ENCODE measurements at regions not wholly inside any gene's neighbourhood (a gene's known extent, or its start where the extent isn't known, plus 50 kb on each side); places are given as distances from the start of the nearest gene placed in this dataset.

- H3K9me3 ChIP-seq (ENCODE audit: control insufficient read depth, insufficient read depth, low read depth, low read length): no peaks in the 10 kb centered on the region
- no peaks in the 10 kb centered on the region for H3K36me3 ChIP-seq (ENCODE audit: control insufficient read depth, insufficient read depth, low read length)
- no peak overlapping the region for H3K27ac ChIP-seq (ENCODE audit: insufficient read depth, low read length)
- H3K79me2 ChIP-seq (ENCODE audit: control insufficient read depth, insufficient read depth, low read length): no peaks in the 10 kb centered on the region
- DNase-seq (ENCODE audit: low read depth in 2 of 2): no peak
- H3K4me2 ChIP-seq (ENCODE audit: extremely low read depth, insufficient read depth, low read length): no peak overlapping the region
- H3K27me3 ChIP-seq (ENCODE audit: control insufficient read depth, insufficient read depth, low read length): peaks cover 9% of the 10 kb centered on the region
- no peaks in the 10 kb centered on the region for H3K4me1 ChIP-seq (ENCODE audit: control insufficient read depth, extremely low read depth, insufficient read depth, low read length)
- no peak overlapping the region for H2AFZ ChIP-seq (ENCODE audit: low read length)
- H3K4me3 ChIP-seq (replicated peaks in 1 of 4; ENCODE audit: control extremely low read depth in 1 of 4, insufficient read depth in 1 of 4, low read depth in 3 of 4, low read length in 4 of 4): no peak overlapping the region
- no peak overlapping the region for H3K9ac ChIP-seq (ENCODE audit: insufficient read depth, low read length)
- no peaks in the 10 kb centered on the region for H4K20me1 ChIP-seq (ENCODE audit: control insufficient read depth, extremely low read depth, insufficient read depth, low read length)
- TF ChIP-seq EZH2 (IDR thresholded peaks at IDR 0.05; ENCODE audit: low read length, missing control alignments) (no peak), CTCF (conservative IDR thresholded peaks at IDR 0.05 in 1 of 2, IDR thresholded peaks at IDR 0.05 in 1 of 2; ENCODE audit: low read depth in 1 of 2, low read length in 2 of 2) (no peak)
These were observed 80.1 kb upstream of the ATF3 start for GRCh38 chr1:212528501-212528900.

DNA sequence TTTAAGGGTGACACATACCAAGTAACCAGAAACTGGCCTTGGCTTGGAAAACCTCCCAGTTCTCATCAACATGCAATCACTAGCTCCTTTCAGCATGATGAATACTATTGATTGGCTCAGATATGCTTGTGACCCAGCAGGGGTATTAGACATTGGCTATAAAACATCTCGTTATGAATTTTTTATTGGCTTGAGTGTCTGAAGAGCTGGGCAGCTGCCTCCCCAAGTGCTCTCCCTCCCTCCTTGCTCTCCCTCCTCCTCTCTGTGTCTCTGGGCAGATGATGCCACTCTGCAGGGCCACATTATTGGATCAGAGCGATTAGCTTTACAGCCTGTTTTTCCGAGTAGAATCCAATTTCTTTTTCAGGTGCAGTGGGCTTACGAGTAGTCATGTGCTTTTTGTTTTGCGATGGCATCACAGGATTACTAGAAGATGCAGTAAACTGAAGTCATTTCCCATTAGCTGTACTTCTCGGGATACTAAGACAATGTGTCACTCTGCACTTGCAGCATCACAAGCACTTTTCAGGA lies 79.3 kb upstream of the ATF3 start:
- H3K4me1 ChIP-seq (ENCODE audit: control insufficient read depth, extremely low read depth, insufficient read depth, low read length): no peaks in the 10 kb centered on the region
- peak; percentile 58 to 59 for DNase-seq (ENCODE audit: low read depth in 2 of 2)
- H3K4me2 ChIP-seq (ENCODE audit: extremely low read depth, insufficient read depth, low read length): no peak overlapping the region
- no peak overlapping the region for H3K27ac ChIP-seq (ENCODE audit: insufficient read depth, low read length)
- no peak overlapping the region for H3K4me3 ChIP-seq (replicated peaks in 1 of 4; ENCODE audit: control extremely low read depth in 1 of 4, insufficient read depth in 1 of 4, low read depth in 3 of 4, low read length in 4 of 4)
- no peaks in the 10 kb centered on the region for H4K20me1 ChIP-seq (ENCODE audit: control insufficient read depth, extremely low read depth, insufficient read depth, low read length)
- H3K79me2 ChIP-seq (ENCODE audit: control insufficient read depth, insufficient read depth, low read length): no peaks in the 10 kb centered on the region
- no peaks in the 10 kb centered on the region for H3K36me3 ChIP-seq (ENCODE audit: control insufficient read depth, insufficient read depth, low read length)
- TF ChIP-seq EZH2 (IDR thresholded peaks at IDR 0.05; ENCODE audit: low read length, missing control alignments): no peak
- TF ChIP-seq CTCF (conservative IDR thresholded peaks at IDR 0.05 in 1 of 2, IDR thresholded peaks at IDR 0.05 in 1 of 2; ENCODE audit: low read depth in 1 of 2, low read length in 2 of 2): no peak
- H3K9ac ChIP-seq (ENCODE audit: insufficient read depth, low read length): no peak overlapping the region
- H2AFZ ChIP-seq (ENCODE audit: low read length): no peak overlapping the region
- peaks cover 13% of the 10 kb centered on the region for H3K27me3 ChIP-seq (ENCODE audit: control insufficient read depth, insufficient read depth, low read length)
- H3K9me3 ChIP-seq (ENCODE audit: control insufficient read depth, insufficient read depth, low read depth, low read length): no peaks in the 10 kb centered on the region

DNA sequence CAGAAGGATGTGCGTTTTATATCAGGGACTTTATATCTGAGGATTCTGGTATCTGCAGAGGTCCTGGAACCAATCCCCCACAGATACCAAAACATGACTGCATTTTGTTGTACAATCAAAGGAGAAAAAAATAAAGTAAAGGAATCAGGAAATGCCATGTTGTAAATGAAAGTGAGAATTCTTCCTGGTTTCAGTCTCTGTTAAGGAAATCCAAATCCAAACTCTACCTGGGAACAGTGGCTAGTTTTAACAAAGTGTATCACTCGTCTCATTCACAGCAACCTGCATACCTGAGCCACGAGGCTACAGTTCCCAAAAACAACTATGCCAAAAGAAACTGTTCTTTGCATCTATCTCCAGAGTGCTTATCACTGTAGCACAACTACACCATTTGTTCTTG lies 77.3 kb upstream of the ATF3 start:
- Histone ChIP-seq H3K9me3 (ENCODE audit: control insufficient read depth, insufficient read depth, low read depth, low read length) (no peaks in the 10 kb centered on the region), H4K20me1 (ENCODE audit: control insufficient read depth, extremely low read depth, insufficient read depth, low read length) (no peaks in the 10 kb centered on the region), H3K36me3 (ENCODE audit: control insufficient read depth, insufficient read depth, low read length) (no peaks in the 10 kb centered on the region), H3K79me2 (ENCODE audit: control insufficient read depth, insufficient read depth, low read length) (no peaks in the 10 kb centered on the region), H3K27me3 (ENCODE audit: control insufficient read depth, insufficient read depth, low read length) (peaks cover 13% of the 10 kb centered on the region), H2AFZ (ENCODE audit: low read length) (no peak overlapping the region), H3K9ac (ENCODE audit: insufficient read depth, low read length) (no peak overlapping the region), H3K4me3 (replicated peaks in 1 of 4; ENCODE audit: control extremely low read depth in 1 of 4, insufficient read depth in 1 of 4, low read depth in 3 of 4, low read length in 4 of 4) (no peak overlapping the region), H3K4me2 (ENCODE audit: extremely low read depth, insufficient read depth, low read length) (no peak overlapping the region), H3K4me1 (ENCODE audit: control insufficient read depth, extremely low read depth, insufficient read depth, low read length) (no peaks in the 10 kb centered on the region), H3K27ac (ENCODE audit: insufficient read depth, low read length) (no peak overlapping the region)
- no peak for DNase-seq (ENCODE audit: low read depth in 2 of 2)
- TF ChIP-seq CTCF (conservative IDR thresholded peaks at IDR 0.05 in 1 of 2, IDR thresholded peaks at IDR 0.05 in 1 of 2; ENCODE audit: low read depth in 1 of 2, low read length in 2 of 2) (no peak), EZH2 (IDR thresholded peaks at IDR 0.05; ENCODE audit: low read length, missing control alignments) (no peak)

All from fibroblast of lung (primary cell).